ENCODE measurements at regions not wholly inside any gene's neighbourhood (a gene's known extent, or its start where the extent isn't known, plus 50 kb on each side); places are given as distances from the start of the nearest gene placed in this dataset.

DNA sequence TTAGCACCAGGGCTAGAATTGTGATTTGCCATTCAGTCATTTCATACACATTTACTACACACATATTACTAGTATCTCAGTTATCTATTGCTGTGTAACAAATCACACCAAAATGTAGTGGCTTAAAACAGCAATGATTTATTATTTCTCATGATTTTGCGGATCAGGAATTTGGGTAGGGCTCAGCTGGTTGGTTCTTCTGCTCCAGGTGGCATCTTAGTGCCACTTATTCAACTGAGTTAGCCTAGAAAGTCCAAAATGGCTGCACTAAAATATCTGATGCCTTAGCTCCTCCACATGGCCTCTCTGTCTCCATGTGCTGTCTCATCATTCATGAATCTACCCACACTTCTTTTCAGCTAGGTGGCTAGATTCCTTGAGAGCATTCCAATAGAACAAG is 107.1 kb downstream of the ZFP36L2 start:
- TF ChIP-seq, protein P1, sequence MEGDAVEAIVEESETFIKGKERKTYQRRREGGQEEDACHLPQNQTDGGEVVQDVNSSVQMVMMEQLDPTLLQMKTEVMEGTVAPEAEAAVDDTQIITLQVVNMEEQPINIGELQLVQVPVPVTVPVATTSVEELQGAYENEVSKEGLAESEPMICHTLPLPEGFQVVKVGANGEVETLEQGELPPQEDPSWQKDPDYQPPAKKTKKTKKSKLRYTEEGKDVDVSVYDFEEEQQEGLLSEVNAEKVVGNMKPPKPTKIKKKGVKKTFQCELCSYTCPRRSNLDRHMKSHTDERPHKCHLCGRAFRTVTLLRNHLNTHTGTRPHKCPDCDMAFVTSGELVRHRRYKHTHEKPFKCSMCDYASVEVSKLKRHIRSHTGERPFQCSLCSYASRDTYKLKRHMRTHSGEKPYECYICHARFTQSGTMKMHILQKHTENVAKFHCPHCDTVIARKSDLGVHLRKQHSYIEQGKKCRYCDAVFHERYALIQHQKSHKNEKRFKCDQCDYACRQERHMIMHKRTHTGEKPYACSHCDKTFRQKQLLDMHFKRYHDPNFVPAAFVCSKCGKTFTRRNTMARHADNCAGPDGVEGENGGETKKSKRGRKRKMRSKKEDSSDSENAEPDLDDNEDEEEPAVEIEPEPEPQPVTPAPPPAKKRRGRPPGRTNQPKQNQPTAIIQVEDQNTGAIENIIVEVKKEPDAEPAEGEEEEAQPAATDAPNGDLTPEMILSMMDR (conservative IDR thresholded peaks at IDR 0.05; ENCODE audit: low read length): no peak
- no peak for TF ChIP-seq EZH2phosphoT487 (IDR thresholded peaks at IDR 0.05; ENCODE audit: borderline replicate concordance, low read depth, low read length)

Data from OCI-LY7 (cell line).